ENCODE measurements at regions not wholly inside any gene's neighbourhood (a gene's known extent, or its start where the extent isn't known, plus 50 kb on each side); places are given as distances from the start of the nearest gene placed in this dataset.

DNA sequence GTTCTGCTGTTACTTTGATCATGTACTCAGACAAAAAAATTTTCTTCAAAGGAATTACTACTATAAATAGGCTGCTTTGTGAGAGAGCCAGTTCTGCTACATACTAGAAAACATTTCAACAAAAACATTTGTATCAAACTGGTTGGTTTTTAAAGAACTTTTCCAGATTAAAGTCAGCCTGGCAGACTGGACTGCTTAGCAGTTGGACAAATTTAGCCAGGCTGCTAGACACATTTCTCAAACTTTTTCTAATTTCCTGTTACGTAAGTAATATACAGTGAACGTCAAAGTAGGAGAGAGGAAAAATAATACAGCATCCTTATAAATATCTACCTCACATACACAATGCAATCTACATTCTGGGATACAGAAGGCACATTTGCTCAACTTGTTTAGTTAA lies 109.5 kb downstream of the SP3 start:
- Histone ChIP-seq H4K20me1 (ENCODE audit: insufficient read depth, low read length, poor library complexity, severe bottlenecking) (no peaks in the 10 kb centered on the region), H3K4me1 (ENCODE audit: insufficient read depth, low read length, poor library complexity, severe bottlenecking) (peaks cover 13% of the 10 kb centered on the region), H3K4me3 (ENCODE audit: low read length, poor library complexity, severe bottlenecking) (no peak overlapping the region), H3K9ac (ENCODE audit: low read depth, low read length, poor library complexity, severe bottlenecking) (no peak overlapping the region), H2AFZ (ENCODE audit: low read length) (no peak overlapping the region), H3F3A (ENCODE audit: low read depth) (no peaks in the 10 kb centered on the region), H3K4me2 (ENCODE audit: low read depth, low read length, poor library complexity, severe bottlenecking) (no peak overlapping the region), H3K9me2 (replicated peaks; ENCODE audit: low read depth, low read length) (no peaks in the 10 kb centered on the region; the same call in 1 of the 2 replicates), H3K36me3 (ENCODE audit: insufficient read depth, low read length) (no peaks in the 10 kb centered on the region), H3K27me3 (ENCODE audit: insufficient read depth, low read length, poor library complexity, severe bottlenecking) (no peaks in the 10 kb centered on the region), H3K9me3 (ENCODE audit: insufficient read depth, low read depth, low read length) (no peaks in the 10 kb centered on the region), H3K79me2 (ENCODE audit: insufficient read depth, low read length) (no peaks in the 10 kb centered on the region)
- TF ChIP-seq EZH2phosphoT487 (IDR thresholded peaks at IDR 0.05; ENCODE audit: borderline replicate concordance): no peak
- TF ChIP-seq, protein P1, sequence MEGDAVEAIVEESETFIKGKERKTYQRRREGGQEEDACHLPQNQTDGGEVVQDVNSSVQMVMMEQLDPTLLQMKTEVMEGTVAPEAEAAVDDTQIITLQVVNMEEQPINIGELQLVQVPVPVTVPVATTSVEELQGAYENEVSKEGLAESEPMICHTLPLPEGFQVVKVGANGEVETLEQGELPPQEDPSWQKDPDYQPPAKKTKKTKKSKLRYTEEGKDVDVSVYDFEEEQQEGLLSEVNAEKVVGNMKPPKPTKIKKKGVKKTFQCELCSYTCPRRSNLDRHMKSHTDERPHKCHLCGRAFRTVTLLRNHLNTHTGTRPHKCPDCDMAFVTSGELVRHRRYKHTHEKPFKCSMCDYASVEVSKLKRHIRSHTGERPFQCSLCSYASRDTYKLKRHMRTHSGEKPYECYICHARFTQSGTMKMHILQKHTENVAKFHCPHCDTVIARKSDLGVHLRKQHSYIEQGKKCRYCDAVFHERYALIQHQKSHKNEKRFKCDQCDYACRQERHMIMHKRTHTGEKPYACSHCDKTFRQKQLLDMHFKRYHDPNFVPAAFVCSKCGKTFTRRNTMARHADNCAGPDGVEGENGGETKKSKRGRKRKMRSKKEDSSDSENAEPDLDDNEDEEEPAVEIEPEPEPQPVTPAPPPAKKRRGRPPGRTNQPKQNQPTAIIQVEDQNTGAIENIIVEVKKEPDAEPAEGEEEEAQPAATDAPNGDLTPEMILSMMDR (conservative IDR thresholded peaks at IDR 0.05; ENCODE audit: low read length): no peak
